ENCODE measurements at regions not wholly inside any gene's neighbourhood (a gene's known extent, or its start where the extent isn't known, plus 50 kb on each side); places are given as distances from the start of the nearest gene placed in this dataset.

- no peak for DNase-seq (ENCODE audit: insufficient read length, low spot score)
- FAIRE-seq: no peak
Measured at GRCh38 chr15:39156166-39156565, 424.7 kb upstream of the THBS1 start.

DNA sequence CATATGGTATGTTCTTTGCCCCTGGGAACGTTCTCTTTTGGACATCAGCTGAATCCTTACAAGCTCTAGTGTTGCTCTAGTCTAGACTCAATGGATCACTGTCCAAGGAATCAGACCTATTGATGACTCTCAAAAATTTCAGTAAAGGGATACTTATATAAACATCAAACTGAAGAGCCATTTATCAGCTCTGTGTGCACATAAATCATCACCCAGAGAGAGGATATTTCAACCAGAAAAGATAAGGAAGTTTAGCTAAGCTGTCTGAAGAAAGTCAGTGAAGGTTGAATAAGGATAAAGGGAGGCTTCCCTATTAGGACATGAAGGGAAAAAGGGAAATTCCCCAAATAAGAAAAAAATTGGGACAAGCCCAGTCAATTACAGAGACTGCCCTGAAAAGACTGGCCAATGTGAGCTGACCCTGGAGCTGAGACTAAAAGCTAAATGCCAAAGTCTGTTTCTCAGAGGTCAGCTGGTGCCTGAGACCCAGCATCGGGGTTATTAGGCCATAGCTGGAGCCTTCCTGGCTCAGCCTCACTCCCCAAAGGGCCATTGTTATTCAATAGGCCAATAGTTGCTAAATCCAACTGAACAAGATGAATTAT lies 424.1 kb upstream of the THBS1 start:
- DNase-seq (ENCODE audit: insufficient read length, low spot score): no peak
- FAIRE-seq: no peak

DNA sequence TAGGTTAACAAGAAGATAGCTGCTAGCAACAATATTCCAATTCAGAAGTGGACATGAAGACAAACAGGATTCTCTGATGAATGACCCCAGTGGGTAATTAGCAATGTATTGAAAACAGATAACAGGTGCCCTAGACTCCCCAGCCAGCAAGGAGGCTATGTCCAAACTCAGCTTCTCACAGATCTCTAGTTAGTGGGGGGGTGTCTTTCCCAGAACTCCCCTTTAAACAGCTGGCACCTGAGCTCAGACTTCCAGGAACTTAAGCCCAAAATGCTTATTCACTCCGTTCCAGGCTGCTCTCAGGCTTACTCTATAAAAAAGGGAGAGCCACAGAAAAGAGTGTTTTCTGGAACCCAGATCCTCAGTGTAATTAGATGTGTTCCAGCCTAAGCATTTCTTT lies 423.0 kb upstream of the THBS1 start:
- DNase-seq (ENCODE audit: insufficient read length, low spot score) (no peak), FAIRE-seq (no peak)

DNA sequence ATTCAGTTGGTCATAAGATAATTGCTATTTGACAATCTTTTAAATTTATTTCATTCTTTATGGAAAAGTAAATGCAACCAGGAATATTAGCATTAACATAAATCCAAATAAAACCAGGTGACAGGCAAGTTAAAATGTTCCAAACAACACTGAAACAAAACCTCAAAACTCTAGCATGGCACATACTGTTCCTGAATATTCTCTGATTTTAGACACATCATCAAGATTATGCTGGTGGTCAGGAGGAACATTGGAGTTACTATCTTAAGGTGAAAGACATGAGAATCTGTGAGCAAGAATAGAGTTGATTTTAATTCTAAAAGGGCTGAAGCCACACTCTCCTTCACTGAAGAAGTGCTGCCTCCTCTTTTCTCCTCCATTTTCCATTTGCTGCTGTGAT lies 421.0 kb upstream of the THBS1 start:
- FAIRE-seq: no peak
- DNase-seq (ENCODE audit: insufficient read length, low spot score): no peak

DNA sequence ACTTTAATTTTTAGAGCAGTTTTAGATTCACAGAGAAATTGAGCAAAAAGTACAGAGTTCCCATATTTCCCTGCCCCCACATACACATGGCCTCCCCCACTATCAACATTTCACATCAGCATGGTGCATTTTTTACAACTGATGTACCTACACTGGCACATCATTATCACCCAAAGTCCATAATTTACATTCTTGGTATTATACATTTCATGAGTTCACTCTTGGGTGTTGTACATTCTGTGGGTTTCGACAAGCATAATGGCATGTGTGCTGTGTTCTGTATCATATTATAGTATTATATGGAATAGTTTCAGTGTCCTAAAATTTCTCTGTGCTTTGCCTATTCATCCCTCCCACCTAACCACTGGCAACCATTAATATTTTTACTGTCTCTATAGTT lies 419.8 kb upstream of the THBS1 start:
- DNase-seq (ENCODE audit: insufficient read length, low spot score) (no peak), FAIRE-seq (no peak)

- FAIRE-seq (no peak), DNase-seq (ENCODE audit: insufficient read length, low spot score) (no peak)
Measured at GRCh38 chr15:39165020-39165706, 415.7 kb upstream of the THBS1 start.

DNA sequence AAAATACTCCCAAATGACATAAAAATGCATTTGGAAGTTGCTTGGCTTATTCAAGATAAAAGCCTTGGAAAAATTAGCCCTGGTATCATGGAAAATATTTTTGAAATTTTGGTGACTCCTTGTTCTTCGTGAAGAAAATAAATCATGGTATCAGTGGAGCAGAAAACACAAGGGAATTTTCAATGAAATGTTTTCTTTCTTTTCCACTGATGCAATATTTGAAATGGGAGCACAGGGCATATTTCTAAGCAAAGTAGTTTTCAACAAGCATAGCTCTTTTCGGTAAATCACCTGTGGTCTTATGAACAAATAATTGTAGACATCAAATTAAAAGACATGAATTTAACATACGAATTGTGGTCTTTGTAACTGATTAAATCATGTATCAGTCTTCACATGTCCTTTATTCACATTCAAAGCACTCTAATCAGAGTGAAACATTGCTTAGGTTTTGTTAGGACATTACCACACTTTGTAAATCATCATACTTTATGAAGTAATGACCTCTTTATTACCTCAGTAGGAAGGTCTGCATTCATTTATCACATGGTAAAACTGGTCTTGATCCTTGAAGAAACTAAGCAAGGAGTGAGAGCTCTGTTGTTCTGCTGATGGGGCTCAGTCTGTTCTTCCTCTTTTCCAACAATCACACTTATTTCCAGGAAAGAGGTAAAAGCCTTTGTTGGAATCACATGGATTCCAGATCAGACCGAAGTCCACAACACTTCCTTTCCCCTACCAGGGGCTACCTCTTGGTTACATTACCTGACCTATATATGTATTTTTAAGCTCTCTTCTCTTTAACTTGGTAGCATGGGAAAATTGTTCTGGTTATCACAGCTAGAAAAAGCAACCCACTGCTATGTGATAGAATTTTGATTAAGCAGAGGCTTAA lies 413.5 kb upstream of the THBS1 start:
- no peak for DNase-seq (ENCODE audit: insufficient read length, low spot score)
- FAIRE-seq: no peak

GRCh38 chr15:39171944-39172368 lies 408.9 kb upstream of the THBS1 start:
- DNase-seq (ENCODE audit: insufficient read length, low spot score): no peak
- no peak for FAIRE-seq

- no peak for DNase-seq (ENCODE audit: insufficient read length, low spot score)
- FAIRE-seq: no peak
Measured at GRCh38 chr15:39172380-39173281, 408.2 kb upstream of the THBS1 start.

DNA sequence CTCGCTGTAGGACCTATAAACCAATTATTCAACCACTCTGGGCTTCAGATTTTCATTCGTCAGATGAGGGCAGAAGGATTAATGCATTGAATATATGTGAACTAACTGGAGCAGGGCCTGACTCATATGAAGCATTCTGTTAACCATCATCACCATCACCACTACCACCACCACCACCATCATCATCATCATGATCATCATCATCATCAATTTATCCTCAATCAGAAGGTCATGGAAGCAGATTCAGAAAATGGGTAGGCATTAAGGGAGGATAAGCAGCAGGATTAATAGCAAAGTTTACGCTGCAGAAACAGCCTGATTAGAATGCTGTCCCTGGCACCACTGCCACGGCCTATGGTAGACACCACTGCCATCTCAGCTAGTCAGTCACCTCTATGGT lies 407.5 kb upstream of the THBS1 start:
- FAIRE-seq: no peak
- DNase-seq (ENCODE audit: insufficient read length, low spot score): no peak

DNA sequence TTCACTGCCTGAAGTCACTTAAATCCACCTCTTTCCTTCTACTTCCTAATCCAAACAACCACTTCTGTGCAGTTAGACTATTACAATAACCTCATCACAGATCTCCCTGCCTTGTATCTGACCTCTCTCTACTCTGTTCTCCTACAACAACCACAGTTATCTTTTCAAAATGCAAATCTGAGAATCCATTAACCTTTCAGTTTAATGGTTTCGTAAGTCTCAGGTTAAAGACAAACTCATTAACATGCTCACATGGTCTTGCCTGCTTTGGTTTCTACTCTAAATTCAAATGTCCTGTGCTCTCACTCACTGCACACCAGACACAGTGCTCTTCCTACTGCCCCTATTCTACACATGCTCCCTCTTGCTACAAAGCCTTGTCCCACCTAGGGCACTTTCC lies 406.5 kb upstream of the THBS1 start:
- no peak for DNase-seq (ENCODE audit: insufficient read length, low spot score)
- peak; percentile 26 for FAIRE-seq

DNA sequence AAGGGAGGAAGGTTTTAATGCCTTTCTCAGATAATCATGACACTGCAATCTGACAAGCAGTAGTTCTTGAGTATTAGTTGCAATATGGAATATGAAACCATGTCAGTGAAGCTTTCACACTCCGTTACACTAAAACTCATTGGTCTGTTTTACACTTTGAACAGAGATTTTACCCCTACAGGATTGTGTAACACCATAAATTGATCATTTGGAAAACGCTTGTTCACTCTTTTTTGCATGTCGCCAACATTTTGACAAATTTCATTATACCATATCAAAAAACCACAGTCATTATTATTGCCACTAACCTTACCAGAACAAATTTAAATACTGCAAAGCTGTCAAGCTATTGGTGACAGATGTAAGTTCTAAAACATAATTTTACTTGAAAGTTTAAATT lies 404.8 kb upstream of the THBS1 start:
- DNase-seq (ENCODE audit: insufficient read length, low spot score) (no peak), FAIRE-seq (no peak)

- FAIRE-seq: no peak
- no peak for DNase-seq (ENCODE audit: insufficient read length, low spot score)
Measured at GRCh38 chr15:39177561-39177960, 403.3 kb upstream of the THBS1 start.

- FAIRE-seq: no peak
- DNase-seq (ENCODE audit: insufficient read length, low spot score): no peak
Measured at GRCh38 chr15:39180030-39180429, 400.8 kb upstream of the THBS1 start.

DNA sequence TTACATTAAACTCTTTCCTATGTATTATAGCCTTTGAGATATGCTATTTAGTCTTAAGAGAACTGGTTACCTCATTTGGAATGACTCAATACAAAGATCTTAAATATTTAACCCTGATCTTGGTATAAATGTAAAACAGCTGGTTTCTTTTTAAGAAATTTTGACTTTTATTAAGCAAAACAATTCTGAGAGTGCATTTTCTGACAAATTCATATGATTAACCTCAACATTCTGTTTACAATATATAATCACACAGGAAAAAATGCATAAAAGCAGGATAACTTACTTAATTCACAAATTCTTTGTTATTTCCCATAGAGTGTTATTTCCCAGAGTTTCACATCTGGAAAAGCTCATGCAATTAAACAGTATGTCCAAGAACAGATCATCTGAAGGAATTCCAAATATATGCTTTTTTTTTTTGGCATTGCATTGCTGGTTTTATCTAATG lies 400.4 kb upstream of the THBS1 start:
- FAIRE-seq: no peak
- DNase-seq (ENCODE audit: insufficient read length, low spot score): no peak

- DNase-seq (ENCODE audit: insufficient read length, low spot score): no peak
- FAIRE-seq: no peak
Measured at GRCh38 chr15:39181056-39181747, 399.7 kb upstream of the THBS1 start.

GRCh38 chr15:39181940-39182339 lies 398.9 kb upstream of the THBS1 start:
- DNase-seq (ENCODE audit: insufficient read length, low spot score): no peak
- FAIRE-seq: no peak

DNA sequence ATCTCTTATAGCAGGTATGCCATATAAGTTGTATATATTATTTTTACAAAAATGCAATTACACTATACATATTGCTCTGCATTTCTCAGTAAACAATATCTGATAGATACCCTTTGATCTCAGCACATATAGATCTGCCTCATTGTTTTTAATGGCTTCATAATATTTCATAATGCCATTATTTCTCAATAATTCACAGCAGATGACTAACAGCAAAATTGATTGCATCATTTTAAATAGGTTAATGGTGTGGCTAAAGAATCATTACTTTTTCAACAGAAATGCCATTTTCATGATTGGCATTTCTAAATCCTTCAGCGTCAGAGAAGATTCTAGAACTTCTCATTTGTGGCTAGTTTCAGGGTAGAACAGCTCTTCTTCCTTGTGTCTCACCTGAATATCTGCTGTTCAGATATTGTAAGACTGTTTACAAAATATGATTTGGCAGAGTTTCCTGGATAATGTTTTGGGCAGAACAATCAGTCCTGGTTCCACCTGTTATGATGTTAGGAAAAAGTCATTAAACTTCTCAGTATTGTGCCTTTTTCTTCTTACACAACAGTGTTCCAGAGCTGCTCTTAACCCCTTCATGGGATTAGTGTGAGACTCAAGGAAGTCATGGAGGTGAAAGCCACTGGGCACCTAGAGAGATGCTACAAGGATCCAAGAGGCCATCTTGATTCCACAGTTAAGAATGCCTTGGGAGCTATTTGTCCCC lies 397.6 kb upstream of the THBS1 start:
- DNase-seq (ENCODE audit: insufficient read length, low spot score) (no peak), FAIRE-seq (no peak)

- FAIRE-seq: no peak
- no peak for DNase-seq (ENCODE audit: insufficient read length, low spot score)
Measured at GRCh38 chr15:39184701-39185390, 396.0 kb upstream of the THBS1 start.

Measured in GM19239 (cell line).